ENCODE measurements at regions not wholly inside any gene's neighbourhood (a gene's known extent, or its start where the extent isn't known, plus 50 kb on each side); places are given as distances from the start of the nearest gene placed in this dataset.

- TF ChIP-seq CTCF (IDR thresholded peaks at IDR 0.05): no peak
- TF ChIP-seq POLR2A (IDR thresholded peaks at IDR 0.05): no peak
Observed at GRCh38 chr2:128701418-128701817, 382.8 kb upstream of the HS6ST1 start.
